Transverse colon (tissue), 3 donors: ENCODE measurements at regions not wholly inside any gene's neighbourhood (a gene's known extent, or its start where the extent isn't known, plus 50 kb on each side); places are given as distances from the start of the nearest gene placed in this dataset.

Source experiments
- EP300 ChIP-seq: sonication (generic); formaldehyde crosslinking; IDR thresholded peaks from one replicate; pipeline ENCODE4 v1.6.1; 2017; ENCODE audit warnings: antibody characterized with exemption, low read depth
- POLR2A ChIP-seq: fragments of 450-650 bp; IDR thresholded peaks from one replicate; pipeline ENCODE4 v1.6.1; 2016; ENCODE audit warnings: antibody characterized with exemption, mild to moderate bottlenecking, moderate library complexity
- TF ChIP-seq, protein P1 (sequence below), 5 experiments: fragments of 200-600 bp in 3 of 5; fragments of 450-650 bp in 2 of 5; sonication (generic) in 3 of 5; IDR thresholded peaks; 1 replicate in 2 of 5; 2 replicates in 3 of 5; pipeline ENCODE4 v1.5.1; 2016 to 2017; ENCODE audit warnings: antibody characterized with exemption in 5 of 5, inconsistent platforms in 3 of 5, mild to moderate bottlenecking in 2 of 5, moderate library complexity in 1 of 5

DNA sequence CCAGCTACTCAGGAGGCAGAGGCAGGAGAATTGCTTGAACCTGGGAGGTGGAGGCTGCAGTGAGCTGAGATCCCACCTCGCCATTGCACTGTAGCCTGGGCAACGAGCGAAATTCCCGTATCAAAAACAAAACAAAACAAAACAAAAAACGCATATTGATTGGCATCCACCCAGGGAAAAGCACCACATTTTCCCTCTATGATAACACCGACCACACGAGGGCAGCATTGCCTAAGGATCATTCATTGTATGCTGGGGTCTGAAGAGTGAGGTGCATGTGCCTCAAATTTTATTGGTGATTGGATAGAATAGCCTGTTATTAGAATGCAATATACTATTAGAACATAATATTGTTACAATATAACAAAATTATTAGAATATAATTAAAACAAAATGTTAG is 433.1 kb upstream of the AMELY start:
- TF ChIP-seq, protein P1, sequence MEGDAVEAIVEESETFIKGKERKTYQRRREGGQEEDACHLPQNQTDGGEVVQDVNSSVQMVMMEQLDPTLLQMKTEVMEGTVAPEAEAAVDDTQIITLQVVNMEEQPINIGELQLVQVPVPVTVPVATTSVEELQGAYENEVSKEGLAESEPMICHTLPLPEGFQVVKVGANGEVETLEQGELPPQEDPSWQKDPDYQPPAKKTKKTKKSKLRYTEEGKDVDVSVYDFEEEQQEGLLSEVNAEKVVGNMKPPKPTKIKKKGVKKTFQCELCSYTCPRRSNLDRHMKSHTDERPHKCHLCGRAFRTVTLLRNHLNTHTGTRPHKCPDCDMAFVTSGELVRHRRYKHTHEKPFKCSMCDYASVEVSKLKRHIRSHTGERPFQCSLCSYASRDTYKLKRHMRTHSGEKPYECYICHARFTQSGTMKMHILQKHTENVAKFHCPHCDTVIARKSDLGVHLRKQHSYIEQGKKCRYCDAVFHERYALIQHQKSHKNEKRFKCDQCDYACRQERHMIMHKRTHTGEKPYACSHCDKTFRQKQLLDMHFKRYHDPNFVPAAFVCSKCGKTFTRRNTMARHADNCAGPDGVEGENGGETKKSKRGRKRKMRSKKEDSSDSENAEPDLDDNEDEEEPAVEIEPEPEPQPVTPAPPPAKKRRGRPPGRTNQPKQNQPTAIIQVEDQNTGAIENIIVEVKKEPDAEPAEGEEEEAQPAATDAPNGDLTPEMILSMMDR (IDR thresholded peaks at IDR 0.05) = peak in 4 of 5 experiments; percentile 55 to 72 (median 56)
- TF ChIP-seq POLR2A (no peak), EP300 (no peak)
